IMR-90 (cell line): ENCODE measurements at regions not wholly inside any gene's neighbourhood (a gene's known extent, or its start where the extent isn't known, plus 50 kb on each side); places are given as distances from the start of the nearest gene placed in this dataset.

Experiments
- ATAC-seq: fragments of 200-7000 bp; cut with Tn5 transposase; 2 replicates; pipeline ENCODE4 v1.9.1; 2020; ENCODE audit warnings: low read depth, mild to moderate bottlenecking, moderate library complexity
- BruUV-seq: library from RNA; stranded (reverse); fragments of 400-500 nt; replicated peaks from 2 replicates; lab custom pipeline; 2021; lab: Mats Ljungman, UMichigan
- CTCF ChIA-PET: fragments of 300-600 bp; formaldehyde crosslinking; extraction: SDS; loops from one replicate; lab custom pipeline; 2021; ENCODE audit warnings: antibody characterized with exemption; lab: Yijun Ruan, JAX
- POLR2A ChIA-PET: fragments of 300-600 bp; sonication (Branson Sonifier 250); formaldehyde crosslinking; loops from one replicate; lab custom pipeline; 2022; ENCODE audit warnings: antibody characterized with exemption; ENCODE audit not compliant: unreplicated experiment; lab: Charles Lee
- DNase-seq: peaks from one replicate; pipeline ENCODE4 v3.0.0; 2013
- H2AFZ ChIP-seq: replicated peaks from 2 replicates; pipeline ENCODE3; 2013; ENCODE audit warnings: low read length, mild to moderate bottlenecking; ENCODE audit not compliant: poor library complexity
- H2AK5ac ChIP-seq: 2 replicates; pipeline ENCODE4 v1.6.1; 2013; ENCODE audit warnings: low read depth, low read length, inconsistent platforms
- H2AK9ac ChIP-seq: replicated peaks from 2 replicates; pipeline ENCODE3; 2013; ENCODE audit warnings: mild to moderate bottlenecking, low read depth, low read length, moderate library complexity; ENCODE audit not compliant: poor library complexity
- H2BK120ac ChIP-seq: 2 replicates; pipeline ENCODE4 v1.6.1; 2013; ENCODE audit warnings: low read depth, low read length, inconsistent platforms
- H2BK15ac ChIP-seq: 3 replicates; pipeline ENCODE4 v1.6.1; 2013; ENCODE audit warnings: low read depth, low read length, inconsistent platforms
- H2BK20ac ChIP-seq: 2 replicates; pipeline ENCODE4 v1.6.1; 2013; ENCODE audit warnings: low read depth, mild to moderate bottlenecking, inconsistent platforms, low read length, moderate library complexity
- H2BK5ac ChIP-seq: 2 replicates; pipeline ENCODE4 v1.6.1; 2013; ENCODE audit warnings: mild to moderate bottlenecking, low read depth, low read length, inconsistent platforms; ENCODE audit not compliant: poor library complexity, severe bottlenecking
- H3K14ac ChIP-seq: replicated peaks from 2 replicates; pipeline ENCODE4 v1.6.1; 2013; ENCODE audit warnings: low read depth, low read length, inconsistent platforms
- H3K18ac ChIP-seq: 2 replicates; pipeline ENCODE4 v1.6.1; 2013; ENCODE audit warnings: low read depth, low read length, control low read depth
- H3K23ac ChIP-seq: 2 replicates; pipeline ENCODE4 v1.6.1; 2013; ENCODE audit warnings: low read depth, low read length, inconsistent platforms
- H3K27ac ChIP-seq: 2 replicates; pipeline ENCODE4 v1.5.1; 2013; ENCODE audit warnings: mild to moderate bottlenecking, control low read depth, low read length; ENCODE audit not compliant: insufficient read depth
- H3K27me3 ChIP-seq: 2 replicates; pipeline ENCODE4 v1.6.1; 2013; ENCODE audit warnings: low read length; ENCODE audit not compliant: control insufficient read depth, insufficient read depth
- H3K36me3 ChIP-seq: 2 replicates; pipeline ENCODE4 v1.6.1; 2013; ENCODE audit warnings: low read length, mixed read lengths; ENCODE audit not compliant: control insufficient read depth, insufficient read depth
- H3K4ac ChIP-seq: 2 replicates; pipeline ENCODE4 v1.6.1; 2013; ENCODE audit warnings: low read depth, low read length, inconsistent platforms
- H3K4me1 ChIP-seq: 2 replicates; pipeline ENCODE4 v1.6.1; 2013; ENCODE audit warnings: low read length, mixed read lengths; ENCODE audit not compliant: control insufficient read depth, insufficient read depth
- H3K4me2 ChIP-seq: 2 replicates; pipeline ENCODE4 v1.6.1; 2013; ENCODE audit warnings: low read depth, mild to moderate bottlenecking, control low read depth, low read length, moderate library complexity
- H3K4me3 ChIP-seq: 2 replicates; pipeline ENCODE4 v1.5.1; 2013; ENCODE audit warnings: low read depth, mild to moderate bottlenecking, control low read depth, low read length, moderate library complexity; ENCODE audit not compliant: insufficient read depth
- H3K56ac ChIP-seq: 2 replicates; pipeline ENCODE4 v1.6.1; 2013; ENCODE audit warnings: low read length, inconsistent platforms; ENCODE audit not compliant: insufficient read depth; ENCODE audit errors: extremely low read depth
- H3K79me1 ChIP-seq, 2 experiments: 2 replicates each; pipeline ENCODE4 v1.6.1; 2013; ENCODE audit warnings: low read length in 2 of 2, inconsistent platforms in 1 of 2, low read depth in 1 of 2
- H3K9ac ChIP-seq: 2 replicates; pipeline ENCODE4 v1.6.1; 2013; ENCODE audit warnings: low read depth, low read length, control low read depth
- H3K9me1 ChIP-seq: 2 replicates; pipeline ENCODE4 v1.6.1; 2013; ENCODE audit warnings: low read length, inconsistent platforms; ENCODE audit not compliant: insufficient read depth
- H3K9me3 ChIP-seq: 2 replicates; pipeline ENCODE4 v1.6.1; 2013; ENCODE audit warnings: low read length; ENCODE audit not compliant: control insufficient read depth, insufficient read depth
- H4K20me1 ChIP-seq: 2 replicates; pipeline ENCODE4 v1.6.1; 2013; ENCODE audit warnings: low read length, inconsistent platforms; ENCODE audit not compliant: insufficient read depth
- H4K5ac ChIP-seq: 2 replicates; pipeline ENCODE4 v1.6.1; 2013; ENCODE audit warnings: mild to moderate bottlenecking, low read depth, low read length, control low read depth
- H4K8ac ChIP-seq, 2 experiments: 2 replicates each; pipeline ENCODE4 v1.6.1; 2013; ENCODE audit warnings: low read depth in 2 of 2, low read length in 2 of 2, control low read depth in 1 of 2, inconsistent platforms in 1 of 2
- H4K91ac ChIP-seq: 2 replicates; pipeline ENCODE4 v1.6.1; 2013; ENCODE audit warnings: low read depth, low read length, inconsistent platforms; ENCODE audit not compliant: insufficient read depth
- CEBPB ChIP-seq: IDR thresholded peaks from 2 replicates; pipeline ENCODE4 v1.6.1; 2012; ENCODE audit warnings: low read depth, low read length, improper control_type of control experiment
- CHD1 ChIP-seq: IDR thresholded peaks from 2 replicates; pipeline ENCODE4 v1.6.1; 2012; ENCODE audit warnings: low read depth, low read length, improper control_type of control experiment
- MAFK ChIP-seq: IDR thresholded peaks from 2 replicates; pipeline ENCODE4 v1.6.1; 2012; ENCODE audit warnings: low read depth, low read length, improper control_type of control experiment
- MAZ ChIP-seq: IDR thresholded peaks from 2 replicates; pipeline ENCODE4 v1.6.1; 2012; ENCODE audit warnings: low read depth, mild to moderate bottlenecking, low read length, improper control_type of control experiment, moderate library complexity, borderline replicate concordance
- MXI1 ChIP-seq: IDR thresholded peaks from 2 replicates; pipeline ENCODE4 v1.6.1; 2012; ENCODE audit warnings: low read depth, mild to moderate bottlenecking, low read length, moderate library complexity, borderline replicate concordance
- NFE2L2 ChIP-seq: fragments of 150-350 bp; IDR thresholded peaks from 2 replicates; pipeline ENCODE4 v1.6.1; 2016; ENCODE audit warnings: low read depth, mild to moderate bottlenecking, low read length
- POLR2A ChIP-seq: IDR thresholded peaks from 2 replicates; pipeline ENCODE4 v1.6.1; 2012; ENCODE audit warnings: mild to moderate bottlenecking, low read depth, low read length
- RAD21 ChIP-seq: IDR thresholded peaks from 2 replicates; pipeline ENCODE4 v1.6.1; 2012; ENCODE audit warnings: low read length, improper control_type of control experiment
- RCOR1 ChIP-seq: IDR thresholded peaks from 2 replicates; pipeline ENCODE4 v1.6.1; 2012; ENCODE audit warnings: mild to moderate bottlenecking, low read length, improper control_type of control experiment; ENCODE audit not compliant: insufficient replicate concordance
- RFX5 ChIP-seq: IDR thresholded peaks from 2 replicates; pipeline ENCODE4 v1.8.0; 2012; ENCODE audit warnings: low read depth, mild to moderate bottlenecking, low read length, moderate library complexity
- SMC3 ChIP-seq: fragments of 150-350 bp; IDR thresholded peaks from 2 replicates; pipeline ENCODE4 v1.6.1; 2016; ENCODE audit warnings: low read depth, mild to moderate bottlenecking, antibody characterized with exemption, low read length, moderate library complexity
- WGBS, 2 experiments: methylation state at CpG; one replicate each; pipeline versions ENCODE4 v1.1.5 to v1.1.7; 2013; ENCODE audit warnings: missing lambda C conversion rate in 2 of 2; ENCODE audit not compliant: insufficient read length in 1 of 2; ENCODE audit errors: extremely low coverage in 2 of 2; 5-methylcytosine and 5-hydroxymethylcytosine counted together
- dilution Hi-C: fragments of 300-500 bp; cut with HindIII; formaldehyde crosslinking; loops from one replicate; pipeline ENCODE4 v1.14.3; 2018; ENCODE audit warnings: low sequenced_read_pairs; ENCODE audit not compliant: unreplicated experiment
- in situ Hi-C: fragments of 300-500 bp; cut with MboI; formaldehyde crosslinking; loops from 3 replicates; pipeline ENCODE4 v1.14.3; 2019; ENCODE audit warnings: low sequenced_read_pairs, inconsistent platforms, mixed read lengths
- intact Hi-C: fragments of 100-400 bp; cut with micrococcal nuclease; formaldehyde crosslinking; loops from 2 replicates; pipeline ENCODE4 v1.10.0; 2022
- TF ChIP-seq, protein P1 (sequence below): fragments of 150-350 bp; IDR thresholded peaks from 2 replicates; pipeline ENCODE4 v1.6.1; 2017; ENCODE audit warnings: mild to moderate bottlenecking, antibody characterized with exemption, low read length, low read depth
- TF ChIP-seq, protein P2 (sequence below): conservative IDR thresholded peaks from 2 replicates; pipeline ENCODE4 v1.5.1; 2012; ENCODE audit warnings: mild to moderate bottlenecking, low read depth, low read length, improper control_type of control experiment
- TF ChIP-seq, protein P3 (sequence below): fragments of 150-350 bp; IDR thresholded peaks from 2 replicates; pipeline ENCODE4 v1.6.1; 2016; ENCODE audit warnings: low read depth, mild to moderate bottlenecking, low read length, moderate library complexity, borderline replicate concordance

DNA sequence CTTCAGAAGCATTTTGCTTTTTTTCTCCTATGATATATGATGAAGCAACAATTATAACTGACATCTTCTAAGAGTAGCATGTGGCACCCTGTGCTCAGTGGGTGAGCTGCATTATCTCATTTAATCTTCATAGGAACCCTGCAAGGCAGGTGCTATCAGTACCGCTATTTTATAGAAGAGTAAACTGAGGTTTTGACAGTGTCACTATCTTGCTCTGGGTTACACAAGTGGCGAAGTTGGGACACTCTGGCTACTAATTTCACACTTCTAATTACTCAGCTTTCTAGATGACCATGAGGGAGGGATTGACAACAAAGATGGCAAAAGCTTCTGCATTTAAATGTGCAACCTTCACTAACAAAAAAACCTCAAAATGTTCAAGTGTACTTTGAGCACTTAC, 76.9 kb upstream of the CAMK2D start:
- dilution Hi-C loops, result no loop called here
- H2AK5ac ChIP-seq, result no peak overlapping the region
- H2BK15ac ChIP-seq, result peak overlapping the region; percentile 59; the same call in 1 of the 3 replicates
- ChIA-PET CTCF (interaction anchor here (2.0 kb wide), 1 partner anchor 12 kb away, joined by 5 read pairs; no protein-coding TSS in a partner anchor), POLR2A (no interaction called here)
- H3K36me3 ChIP-seq, result no peaks in the 10 kb centered on the region; the same call in 1 of the 2 replicates
- peak overlapping the region; percentile 93; the same call in 1 of the 2 replicates for H2BK20ac ChIP-seq
- peak overlapping the region; percentile 97; the same call in 1 of the 2 replicates for H2BK120ac ChIP-seq
- H3K4me3 ChIP-seq, result no peak overlapping the region
- H2BK5ac ChIP-seq, result peak overlapping the region; percentile 99
- H3K9me1 ChIP-seq, result peaks cover 7% of the 10 kb centered on the region
- H4K91ac ChIP-seq, result peak overlapping the region; percentile 38
- H4K5ac ChIP-seq, result peak overlapping the region; percentile 75
- no peaks in the 10 kb centered on the region; a peak in 1 of 4 replicates for H3K79me1 ChIP-seq
- H3K27ac ChIP-seq, result peak overlapping the region; percentile 9; the same call in 1 of the 2 replicates
- in situ Hi-C loops, result no loop called here
- H3K4me1 ChIP-seq, result peaks cover 10% of the 10 kb centered on the region
- WGBS, 2 experiments, result no CpG with 5 or more reads among the region's 2 CpGs
- DNase-seq (no peak), ATAC-seq (no peak)
- no peak overlapping the region for H3K23ac ChIP-seq
- peak overlapping the region; percentile 65 for H3K18ac ChIP-seq
- no peak overlapping the region for H2AK9ac ChIP-seq
- BruUV-seq, result no TSS peak
- no peak overlapping the region for H3K9ac ChIP-seq
- H2AFZ ChIP-seq, result no peak overlapping the region
- H3K27me3 ChIP-seq, result no peaks in the 10 kb centered on the region
- H3K4ac ChIP-seq, result no peak overlapping the region
- H3K9me3 ChIP-seq, result no peaks in the 10 kb centered on the region
- no peaks in the 10 kb centered on the region for H4K20me1 ChIP-seq
- intact Hi-C loops, result no loop called here
- H3K4me2 ChIP-seq, result no peak overlapping the region
- H3K56ac ChIP-seq, result no peak overlapping the region
- 0 out of 4 replicates have a peak overlapping the region, but pooled peaks of 1 of the 2 experiments have one; percentile 2 for H4K8ac ChIP-seq
- H3K14ac ChIP-seq, result no peak overlapping the region; the same call in 1 of the 2 replicates
- TF ChIP-seq, protein P1, sequence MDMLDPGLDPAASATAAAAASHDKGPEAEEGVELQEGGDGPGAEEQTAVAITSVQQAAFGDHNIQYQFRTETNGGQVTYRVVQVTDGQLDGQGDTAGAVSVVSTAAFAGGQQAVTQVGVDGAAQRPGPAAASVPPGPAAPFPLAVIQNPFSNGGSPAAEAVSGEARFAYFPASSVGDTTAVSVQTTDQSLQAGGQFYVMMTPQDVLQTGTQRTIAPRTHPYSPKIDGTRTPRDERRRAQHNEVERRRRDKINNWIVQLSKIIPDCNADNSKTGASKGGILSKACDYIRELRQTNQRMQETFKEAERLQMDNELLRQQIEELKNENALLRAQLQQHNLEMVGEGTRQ, result no peak
- TF ChIP-seq MAZ (no peak), RFX5 (no peak), SMC3 (no peak), MXI1 (no peak), MAFK (no peak), CEBPB (no peak), NFE2L2 (no peak), CHD1 (no peak), RAD21 (no peak), RCOR1 (no peak), POLR2A (no peak)
- TF ChIP-seq, protein P2, sequence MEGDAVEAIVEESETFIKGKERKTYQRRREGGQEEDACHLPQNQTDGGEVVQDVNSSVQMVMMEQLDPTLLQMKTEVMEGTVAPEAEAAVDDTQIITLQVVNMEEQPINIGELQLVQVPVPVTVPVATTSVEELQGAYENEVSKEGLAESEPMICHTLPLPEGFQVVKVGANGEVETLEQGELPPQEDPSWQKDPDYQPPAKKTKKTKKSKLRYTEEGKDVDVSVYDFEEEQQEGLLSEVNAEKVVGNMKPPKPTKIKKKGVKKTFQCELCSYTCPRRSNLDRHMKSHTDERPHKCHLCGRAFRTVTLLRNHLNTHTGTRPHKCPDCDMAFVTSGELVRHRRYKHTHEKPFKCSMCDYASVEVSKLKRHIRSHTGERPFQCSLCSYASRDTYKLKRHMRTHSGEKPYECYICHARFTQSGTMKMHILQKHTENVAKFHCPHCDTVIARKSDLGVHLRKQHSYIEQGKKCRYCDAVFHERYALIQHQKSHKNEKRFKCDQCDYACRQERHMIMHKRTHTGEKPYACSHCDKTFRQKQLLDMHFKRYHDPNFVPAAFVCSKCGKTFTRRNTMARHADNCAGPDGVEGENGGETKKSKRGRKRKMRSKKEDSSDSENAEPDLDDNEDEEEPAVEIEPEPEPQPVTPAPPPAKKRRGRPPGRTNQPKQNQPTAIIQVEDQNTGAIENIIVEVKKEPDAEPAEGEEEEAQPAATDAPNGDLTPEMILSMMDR, result no peak
- TF ChIP-seq, protein P3, sequence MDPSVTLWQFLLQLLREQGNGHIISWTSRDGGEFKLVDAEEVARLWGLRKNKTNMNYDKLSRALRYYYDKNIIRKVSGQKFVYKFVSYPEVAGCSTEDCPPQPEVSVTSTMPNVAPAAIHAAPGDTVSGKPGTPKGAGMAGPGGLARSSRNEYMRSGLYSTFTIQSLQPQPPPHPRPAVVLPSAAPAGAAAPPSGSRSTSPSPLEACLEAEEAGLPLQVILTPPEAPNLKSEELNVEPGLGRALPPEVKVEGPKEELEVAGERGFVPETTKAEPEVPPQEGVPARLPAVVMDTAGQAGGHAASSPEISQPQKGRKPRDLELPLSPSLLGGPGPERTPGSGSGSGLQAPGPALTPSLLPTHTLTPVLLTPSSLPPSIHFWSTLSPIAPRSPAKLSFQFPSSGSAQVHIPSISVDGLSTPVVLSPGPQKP, result no peak
